RPMI7951 (cell line): ENCODE measurements at regions not wholly inside any gene's neighbourhood (a gene's known extent, or its start where the extent isn't known, plus 50 kb on each side); places are given as distances from the start of the nearest gene placed in this dataset.

Experiments used
- DNase-seq: peaks from one replicate; pipeline ENCODE4 v3.0.0-alpha.2; 2012; ENCODE audit warnings: low read depth

- DNase-seq, result no peak
Measured at GRCh38 chr7:115475761-115476385, 554.0 kb downstream of the MDFIC start.

- DNase-seq, result no peak
Measured at GRCh38 chr7:115475206-115475605, 553.3 kb downstream of the MDFIC start.

GRCh38 chr7:115474137-115474536 is 552.2 kb downstream of the MDFIC start:
- DNase-seq, result no peak

- peak; percentile 1 for DNase-seq
Measured at GRCh38 chr7:115471891-115472290, 550.0 kb downstream of the MDFIC start.

GRCh38 chr7:115462301-115463015 is 540.6 kb downstream of the MDFIC start:
- no peak for DNase-seq

GRCh38 chr7:115449689-115450088 is 527.8 kb downstream of the MDFIC start:
- DNase-seq, result no peak

GRCh38 chr7:115447495-115447894 is 525.6 kb downstream of the MDFIC start:
- DNase-seq, result no peak

- no peak for DNase-seq
Measured at GRCh38 chr7:115441033-115441432, 519.1 kb downstream of the MDFIC start.

- no peak for DNase-seq
Measured at GRCh38 chr7:115435178-115435577, 513.3 kb downstream of the MDFIC start.

- no peak for DNase-seq
Measured at GRCh38 chr7:115429918-115430317, 508.0 kb downstream of the MDFIC start.

GRCh38 chr7:115417662-115418061 is 495.8 kb downstream of the MDFIC start:
- no peak for DNase-seq

GRCh38 chr7:115410972-115411686 is 489.2 kb downstream of the MDFIC start:
- no peak for DNase-seq

GRCh38 chr7:115410434-115410820 is 488.5 kb downstream of the MDFIC start:
- DNase-seq, result no peak

- DNase-seq, result no peak
Measured at GRCh38 chr7:115409682-115410433, 488.0 kb downstream of the MDFIC start.

- no peak for DNase-seq
Measured at GRCh38 chr7:115406219-115406618, 484.3 kb downstream of the MDFIC start.

GRCh38 chr7:115387137-115387536 is 465.2 kb downstream of the MDFIC start:
- DNase-seq, result no peak

- no peak for DNase-seq
Measured at GRCh38 chr7:115379321-115379720, 457.4 kb downstream of the MDFIC start.

GRCh38 chr7:115368998-115369397 is 447.1 kb downstream of the MDFIC start:
- no peak for DNase-seq

GRCh38 chr7:115363916-115364315 is 442.0 kb downstream of the MDFIC start:
- no peak for DNase-seq

- DNase-seq, result no peak
Measured at GRCh38 chr7:115359955-115360354, 438.1 kb downstream of the MDFIC start.

- DNase-seq, result no peak
Measured at GRCh38 chr7:115359119-115359518, 437.2 kb downstream of the MDFIC start.

- DNase-seq, result no peak
Measured at GRCh38 chr7:115357703-115357999, 435.8 kb downstream of the MDFIC start.
